ENCODE measurements at regions not wholly inside any gene's neighbourhood (a gene's known extent, or its start where the extent isn't known, plus 50 kb on each side); places are given as distances from the start of the nearest gene placed in this dataset.
A peak's percentile ranks its signal among the peaks of the same experiment; 100 is the strongest.
"Not testable (repeated sequence)": the region's sequence is repeated elsewhere in the genome, so short reads cannot be mapped to it uniquely, and the experiment has no call there.

DNA sequence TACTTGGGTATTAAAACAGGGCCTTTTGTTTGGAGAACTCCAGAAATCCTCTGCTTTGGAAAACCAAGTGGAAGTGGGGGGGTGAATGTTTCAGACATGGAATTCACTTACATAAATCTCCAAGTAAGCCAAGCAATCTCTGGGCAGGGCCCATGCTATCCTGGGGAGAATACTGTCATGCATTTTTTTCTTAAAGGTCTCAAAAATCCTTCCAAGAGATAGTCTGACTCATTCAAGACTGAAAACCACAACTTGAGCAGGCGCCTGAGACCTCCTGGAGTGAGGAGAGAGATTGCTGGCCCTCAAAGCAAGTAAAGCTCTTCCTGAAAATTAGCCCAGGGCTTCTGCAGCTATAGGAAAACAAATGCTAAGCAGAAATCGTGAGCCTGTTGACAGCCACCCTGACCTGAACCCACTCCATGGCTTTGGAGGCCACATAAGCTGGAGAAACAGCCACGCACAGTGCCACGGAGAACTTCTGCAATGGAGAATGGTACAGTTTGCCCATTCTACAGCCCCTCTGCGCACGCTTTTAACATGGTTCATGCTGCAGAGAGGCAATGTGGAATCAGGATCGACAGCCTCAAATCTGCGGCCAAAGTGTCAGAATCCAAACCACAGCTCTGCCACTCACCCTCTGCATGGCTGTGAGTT, 203.1 kb upstream of the AUTS2 start:
- no peak for DNase-seq

DNA sequence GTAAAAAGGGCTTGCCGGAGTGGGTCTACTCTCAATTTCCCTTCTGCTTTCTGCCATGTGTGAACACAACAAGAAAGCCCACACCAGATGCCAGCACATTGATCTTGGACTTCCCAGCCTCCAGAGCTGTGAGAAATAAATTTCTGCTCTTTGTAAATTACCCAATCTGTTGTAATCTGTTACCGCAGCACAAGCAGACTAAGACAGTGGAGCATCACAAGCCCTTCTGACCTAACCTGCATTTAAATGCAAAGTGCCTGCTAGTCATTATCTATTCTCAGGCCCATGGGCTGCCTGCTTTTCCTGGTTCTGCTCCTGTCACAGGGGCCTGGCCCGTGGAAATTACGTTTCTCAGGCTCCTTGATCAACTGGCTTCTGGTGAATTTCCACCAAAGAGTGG, 199.3 kb upstream of the AUTS2 start:
- DNase-seq: no peak

DNA sequence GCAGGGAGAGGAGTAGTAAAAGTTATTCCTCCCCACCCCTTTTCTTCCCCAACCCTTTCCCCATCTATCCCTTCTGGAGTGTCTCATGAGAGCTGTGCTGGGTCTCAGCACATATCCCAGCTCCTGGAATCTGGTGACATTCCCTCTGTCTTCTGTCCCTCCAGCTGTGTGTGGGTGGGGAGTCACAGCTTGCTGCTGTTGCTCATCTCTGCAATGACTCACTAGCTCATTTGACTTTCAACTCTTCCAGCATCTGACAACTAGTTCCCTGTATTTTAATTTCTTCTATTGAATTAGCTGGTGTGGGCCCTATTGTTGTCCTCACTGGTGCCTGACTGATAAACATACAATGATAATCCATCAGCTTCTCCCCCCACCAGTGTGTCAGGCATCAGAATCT, 198.9 kb upstream of the AUTS2 start:
- no peak for DNase-seq

DNA sequence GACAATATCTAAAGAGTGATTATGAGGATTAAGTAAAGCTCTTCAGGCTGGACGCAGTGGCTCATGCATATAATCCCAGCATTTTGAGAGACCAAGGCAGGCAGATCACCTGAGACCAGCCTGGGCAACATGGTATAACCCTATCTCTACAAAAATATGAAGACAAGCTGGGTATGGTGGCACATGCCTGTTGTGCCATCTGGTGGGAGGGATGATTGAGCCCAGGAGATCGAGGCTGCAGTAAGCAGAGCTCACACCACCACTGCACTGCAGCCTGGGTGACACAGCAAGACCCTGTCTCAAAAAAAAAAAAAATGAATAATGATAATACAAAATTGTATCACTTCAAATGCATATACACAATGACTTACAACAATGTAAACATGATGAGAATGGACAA, 195.6 kb upstream of the AUTS2 start:
- DNase-seq: no peak

DNA sequence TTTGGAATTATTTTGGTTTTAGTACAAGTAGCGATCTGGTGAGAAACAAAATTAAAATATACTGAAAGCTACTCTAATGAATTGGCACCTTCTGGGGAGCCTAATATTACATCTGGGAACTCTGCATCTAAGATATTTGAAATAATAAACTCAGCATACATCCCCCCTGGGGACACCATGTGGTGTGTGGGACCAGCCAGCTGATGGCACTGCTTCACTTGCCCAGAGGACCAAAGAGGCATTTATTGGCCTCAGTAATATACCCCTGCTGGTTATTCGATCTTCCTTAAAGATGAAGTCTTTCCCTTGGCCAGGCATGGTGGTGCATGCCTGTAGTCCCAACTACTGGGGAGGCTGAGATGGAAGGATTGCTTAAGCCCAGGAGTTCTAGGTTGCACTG, 195.1 kb upstream of the AUTS2 start:
- peak in 1 of 2 experiments; percentile 18 for DNase-seq

DNA sequence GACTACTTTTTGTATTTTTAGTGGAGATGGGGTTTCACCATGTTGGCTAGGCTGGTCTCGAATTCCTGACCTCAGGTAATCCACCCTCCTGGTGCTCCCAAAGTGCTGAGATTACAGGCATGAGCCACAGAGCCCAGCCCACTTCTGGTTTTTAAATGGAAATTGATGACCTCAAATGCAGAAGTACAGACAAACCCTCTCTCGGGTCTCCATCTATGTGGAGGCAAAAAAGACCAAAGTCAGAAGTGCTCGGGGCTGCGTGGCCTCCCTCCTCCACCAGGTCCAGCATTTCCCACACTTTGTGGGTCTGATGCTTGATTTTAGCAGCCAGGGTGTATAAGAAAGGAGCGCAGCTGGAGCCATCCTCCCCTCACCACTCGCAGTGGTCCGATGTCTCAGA, 187.3 kb upstream of the AUTS2 start:
- no peak for DNase-seq

DNA sequence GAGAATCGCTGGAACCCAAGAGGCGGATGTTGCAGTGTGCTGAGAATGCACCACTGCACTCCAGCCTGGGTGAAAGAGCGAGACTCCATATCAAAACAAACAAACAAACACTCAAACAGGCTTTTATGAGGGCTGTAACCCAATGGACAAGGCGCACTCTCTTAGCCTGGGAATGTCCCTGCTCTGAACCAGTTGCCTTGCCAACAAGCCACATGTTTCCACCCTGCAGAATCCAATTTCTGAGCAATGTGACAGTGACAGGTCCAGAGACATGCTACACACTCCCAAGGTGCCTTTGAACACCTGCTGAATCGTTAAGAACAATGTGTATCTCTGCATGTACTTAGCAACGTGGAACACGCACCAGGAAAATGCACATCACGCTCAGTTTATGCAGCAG, 186.8 kb upstream of the AUTS2 start:
- no peak for DNase-seq

DNA sequence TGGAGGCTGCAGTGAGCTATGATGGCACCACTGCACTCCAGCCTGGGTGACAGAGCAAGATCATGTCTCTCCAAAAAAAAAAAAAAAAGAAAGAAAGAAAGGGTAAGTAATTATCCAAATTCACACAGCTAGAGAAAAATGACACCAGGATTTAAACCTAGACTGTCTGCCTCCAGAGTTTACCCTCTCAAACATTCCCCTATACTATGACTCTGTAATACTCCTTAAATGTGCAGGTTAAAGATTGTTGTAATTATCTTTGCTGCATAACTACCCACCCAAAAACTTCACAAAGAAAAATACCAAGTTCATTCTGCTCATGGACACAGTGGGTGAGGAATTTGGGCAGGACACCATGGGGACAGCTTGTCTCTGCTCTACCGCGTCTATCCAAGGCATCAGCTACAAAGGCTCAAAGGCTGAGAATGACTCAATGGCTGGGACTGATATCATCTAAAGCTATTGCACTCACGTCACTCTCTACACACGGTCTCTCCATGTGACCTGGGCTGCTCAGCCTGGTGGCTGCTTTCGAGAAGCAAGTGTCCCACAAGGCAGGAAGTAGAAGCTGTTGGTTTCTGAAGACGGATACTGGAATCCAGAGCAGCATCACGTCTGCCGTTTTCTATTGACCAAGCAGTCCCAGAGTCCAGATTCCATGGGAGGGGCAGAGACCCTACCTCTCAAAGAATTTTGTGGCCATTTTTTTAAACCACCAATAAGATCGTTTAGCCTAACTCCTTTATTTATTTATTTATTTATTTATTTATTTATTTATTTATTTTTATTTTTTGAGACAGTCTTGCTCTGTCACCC, 185.7 kb upstream of the AUTS2 start:
- DNase-seq: peak in 1 of 2 experiments; percentile 25

DNA sequence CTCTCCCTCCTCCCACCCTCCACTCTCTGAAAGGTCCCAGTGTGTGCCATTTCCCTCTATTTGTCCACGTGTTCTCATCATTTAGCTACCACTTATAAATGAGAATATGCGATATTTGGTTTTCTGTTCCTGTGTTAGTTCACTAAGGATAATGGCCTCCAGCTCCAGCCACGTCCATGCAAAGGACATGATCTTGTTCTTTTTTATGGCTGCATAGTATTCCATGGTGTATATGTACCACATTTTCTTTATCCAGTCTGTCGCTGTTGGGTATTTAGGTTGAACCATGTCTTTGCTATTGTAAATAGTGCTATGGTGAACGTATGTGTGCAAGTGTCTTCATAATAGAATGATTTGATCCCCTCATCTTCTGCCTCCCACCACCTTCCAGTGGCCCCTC, 183.7 kb upstream of the AUTS2 start:
- no peak for DNase-seq

DNA sequence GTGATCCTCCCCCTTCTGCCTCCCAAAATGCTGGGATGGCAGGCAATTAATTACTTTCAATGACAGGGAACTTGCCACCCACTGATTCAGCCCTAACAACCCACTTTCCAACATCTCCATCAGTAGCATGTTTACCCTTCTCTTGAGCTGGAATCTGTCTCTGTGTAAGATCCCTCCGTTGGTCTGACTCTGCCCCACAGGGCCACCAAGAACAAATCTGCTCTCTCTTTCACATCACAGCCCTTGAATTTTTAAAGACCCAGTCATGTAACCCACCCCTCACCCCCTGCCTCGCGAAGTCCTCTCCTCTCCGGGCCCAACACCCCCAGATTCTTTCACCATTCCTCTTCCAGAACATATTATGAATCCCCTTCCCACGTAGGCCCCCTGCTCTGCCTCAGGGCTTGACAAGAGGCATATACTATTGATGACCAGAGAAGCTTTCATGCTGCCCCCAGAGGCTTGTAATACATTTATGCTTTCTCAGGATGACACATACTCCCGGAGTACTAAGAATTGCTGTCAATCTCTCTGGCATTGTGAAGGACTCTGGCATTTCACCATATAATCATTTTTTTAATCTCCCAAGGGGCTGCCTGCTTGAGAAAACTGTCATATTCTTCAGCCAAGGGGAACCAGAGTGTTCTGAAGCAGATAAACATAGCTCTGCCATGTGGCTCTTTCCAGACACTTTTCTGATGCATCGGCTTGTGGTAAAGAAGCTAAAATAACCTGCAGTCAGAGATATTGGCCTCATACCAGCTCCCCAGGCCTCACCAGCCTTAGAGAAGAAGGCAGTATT, 179.2 kb upstream of the AUTS2 start:
- DNase-seq: no peak

DNA sequence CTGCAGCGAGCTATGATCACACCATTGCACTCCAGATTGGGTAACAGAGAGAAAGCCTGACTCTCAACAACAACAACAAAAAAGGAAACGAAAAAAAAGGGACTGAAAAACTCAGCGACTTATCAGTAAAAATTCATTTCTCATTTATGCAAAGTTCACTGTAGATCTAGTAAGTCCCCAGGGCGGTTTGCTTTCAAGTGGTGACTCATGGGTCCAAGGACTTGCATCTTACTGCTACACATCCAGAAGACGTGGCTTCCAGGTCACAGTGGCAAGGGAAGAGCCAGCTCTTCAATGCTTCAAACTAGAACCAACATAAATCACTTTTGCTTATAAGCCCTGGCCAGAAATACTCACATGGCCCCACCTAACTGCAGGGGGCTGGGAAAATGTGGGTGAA, 178.3 kb upstream of the AUTS2 start:
- no peak for DNase-seq

DNA sequence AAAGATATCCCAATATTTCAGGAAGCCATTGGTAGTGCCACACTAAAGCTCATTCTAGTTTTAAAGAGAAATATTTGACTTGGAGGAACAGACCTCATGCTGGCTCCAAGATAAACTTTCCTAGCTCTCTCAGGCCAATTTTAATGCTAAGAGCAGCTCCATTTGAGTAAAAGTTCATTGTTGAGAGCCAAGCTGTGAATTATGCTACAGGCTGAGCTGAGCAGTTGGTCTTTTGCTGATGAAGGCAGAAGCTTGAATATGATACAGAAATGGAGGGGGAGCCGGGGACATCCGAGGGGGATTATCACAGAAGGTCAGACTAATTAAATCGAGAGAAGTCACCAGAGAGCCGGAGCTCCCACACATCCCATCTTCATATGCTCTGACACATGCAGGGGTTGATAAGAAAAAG, 175.7 kb upstream of the AUTS2 start:
- DNase-seq: no peak

DNA sequence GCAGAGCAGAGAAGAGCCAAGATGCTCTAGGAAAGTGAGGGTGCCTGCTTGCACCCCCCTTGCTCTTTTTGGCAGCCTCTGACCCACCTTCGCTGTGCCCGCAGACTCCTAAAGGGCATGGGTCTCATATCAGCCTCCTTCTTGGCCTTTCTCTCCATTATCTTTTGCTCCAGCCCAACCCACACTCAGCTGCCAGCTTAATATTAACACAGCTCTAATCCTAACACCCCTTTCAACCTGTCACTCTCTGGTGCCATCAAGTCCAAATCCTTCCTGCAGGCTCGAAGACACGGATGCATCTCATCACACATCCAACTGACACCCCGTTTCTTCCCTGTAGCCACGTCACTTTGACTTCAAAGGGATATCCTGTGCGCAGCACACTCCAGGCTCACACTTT, 171.6 kb upstream of the AUTS2 start:
- no peak for DNase-seq

DNA sequence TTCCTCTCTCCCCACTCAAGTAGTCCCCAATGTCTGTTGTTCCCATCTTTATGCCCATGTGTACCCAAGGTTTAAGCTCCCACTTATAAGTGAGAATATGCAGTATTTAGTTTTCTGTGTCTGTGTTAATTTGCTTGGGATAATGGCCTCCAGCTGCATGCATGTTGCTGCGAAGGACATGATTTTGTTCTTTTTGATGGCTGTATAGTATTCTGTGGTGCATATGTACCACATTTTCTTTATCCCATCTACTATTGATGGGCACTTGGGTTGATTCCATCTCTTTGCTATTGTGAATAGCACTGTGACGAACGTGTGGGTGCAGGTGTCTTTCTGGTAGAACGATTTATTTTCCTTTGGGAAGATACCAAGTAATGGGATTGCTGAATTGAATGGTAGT, 170.2 kb upstream of the AUTS2 start:
- DNase-seq: no peak

DNA sequence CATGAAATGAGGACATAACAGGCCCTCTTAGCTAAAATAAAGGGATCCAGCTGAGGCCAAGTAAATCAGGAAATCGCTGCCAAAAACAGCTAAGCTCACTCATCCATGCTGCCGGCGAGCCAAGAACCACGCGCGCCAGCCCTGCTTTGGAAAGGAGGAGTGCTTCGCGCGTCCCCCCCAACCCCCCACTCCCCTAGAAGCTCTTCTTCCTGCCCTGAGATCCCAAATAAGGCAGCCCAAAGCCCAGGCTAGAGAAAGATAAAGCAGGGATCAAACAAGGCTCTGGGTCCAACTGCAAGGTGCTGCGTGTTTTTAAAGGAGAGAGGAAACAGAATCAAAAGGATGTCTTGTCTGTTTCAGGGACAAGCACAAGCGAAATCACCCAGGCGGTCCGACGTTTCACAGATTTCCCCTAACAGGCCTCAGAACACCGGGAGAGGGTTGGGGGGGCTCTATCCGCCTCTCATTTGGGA, 168.3 kb upstream of the AUTS2 start:
- DNase-seq: no peak

DNA sequence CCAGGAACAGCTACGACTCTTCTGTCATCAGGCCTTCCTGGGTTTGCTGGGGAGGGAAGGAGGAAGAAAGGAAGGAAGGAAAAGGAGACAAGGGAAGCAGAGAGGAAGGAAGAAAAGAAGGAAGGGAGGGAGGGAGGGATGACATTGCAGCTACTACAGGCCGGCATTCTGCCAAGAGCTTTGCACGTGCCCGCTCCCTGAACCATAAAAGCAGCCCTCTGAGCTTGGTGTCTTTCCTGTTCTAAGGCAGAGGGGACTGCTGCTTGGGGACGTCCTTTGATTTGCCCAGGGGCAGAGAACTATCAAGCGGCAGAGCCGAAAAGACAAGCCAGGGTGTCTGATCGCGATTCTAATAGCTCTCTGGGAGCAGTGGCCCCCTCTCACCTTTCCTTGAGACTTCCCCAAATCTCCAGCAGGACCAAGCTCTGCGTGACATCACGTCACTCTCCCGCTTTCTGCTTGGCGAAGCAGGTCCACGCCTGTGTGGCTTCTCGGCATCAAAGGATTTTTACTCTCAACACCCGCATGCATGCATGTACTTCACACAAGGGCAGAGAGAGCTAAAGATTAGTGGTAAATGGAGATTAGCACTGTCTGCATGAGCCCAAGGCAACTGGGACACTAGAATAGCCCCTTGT, 167.8 kb upstream of the AUTS2 start:
- DNase-seq: peak; percentile 25 to 31

DNA sequence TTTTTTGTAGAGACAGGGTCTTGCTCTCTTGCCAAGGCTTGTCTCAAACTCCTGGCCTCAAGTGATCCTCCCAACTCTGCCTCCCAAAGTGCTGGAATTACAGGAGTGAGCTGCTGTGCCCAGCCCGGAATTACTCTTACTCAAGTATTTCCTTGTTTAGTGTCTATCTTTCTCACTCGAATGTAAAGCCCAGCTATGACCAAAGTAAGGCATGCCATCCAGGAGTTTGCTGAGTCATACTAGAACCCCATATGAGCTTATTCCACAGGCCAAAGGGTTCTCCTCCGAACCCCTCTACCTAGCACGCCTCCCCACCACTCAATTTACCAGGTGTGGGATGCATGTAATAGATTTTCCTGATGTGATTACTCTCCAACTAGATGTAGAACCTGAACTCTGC, 166.6 kb upstream of the AUTS2 start:
- no peak for DNase-seq

DNA sequence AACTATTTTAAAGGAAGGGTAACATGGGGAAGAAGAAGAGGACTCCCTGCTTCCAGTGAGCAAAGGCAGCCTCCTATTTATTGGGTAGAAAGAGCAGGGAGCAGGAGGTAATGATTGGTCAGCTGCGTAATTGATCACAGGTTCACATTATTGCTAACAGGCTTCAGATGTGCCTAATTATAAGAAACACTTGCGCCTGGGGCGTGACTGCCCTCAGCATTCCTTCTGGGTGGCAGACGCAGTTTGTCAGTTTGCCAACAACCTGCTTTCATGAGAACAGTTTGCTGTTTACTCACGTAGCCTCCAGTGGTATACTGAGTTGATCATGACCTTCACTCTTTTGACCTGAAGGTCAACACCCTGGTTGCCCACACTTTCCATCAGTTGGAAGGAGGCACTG, 166.0 kb upstream of the AUTS2 start:
- DNase-seq: not testable (repeated sequence)

DNA sequence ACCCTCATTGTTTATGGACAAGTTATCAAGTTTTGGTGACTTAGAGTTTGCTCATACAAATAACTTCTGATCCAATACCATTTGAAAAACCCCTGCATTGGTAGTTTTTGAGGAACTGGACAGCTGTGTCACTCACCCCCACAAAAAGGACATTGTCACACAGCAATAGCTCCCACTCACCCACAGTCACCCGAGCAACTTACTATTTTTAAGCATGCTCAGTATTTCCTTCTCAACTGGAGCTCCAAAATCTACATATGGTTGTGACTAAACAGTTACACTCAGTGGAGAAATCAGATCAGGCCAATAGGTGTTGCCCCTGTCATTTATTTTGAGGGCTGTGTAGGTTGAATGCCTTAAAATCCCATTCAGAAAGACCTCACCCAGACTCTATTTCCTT, 165.2 kb upstream of the AUTS2 start:
- DNase-seq: no peak

DNA sequence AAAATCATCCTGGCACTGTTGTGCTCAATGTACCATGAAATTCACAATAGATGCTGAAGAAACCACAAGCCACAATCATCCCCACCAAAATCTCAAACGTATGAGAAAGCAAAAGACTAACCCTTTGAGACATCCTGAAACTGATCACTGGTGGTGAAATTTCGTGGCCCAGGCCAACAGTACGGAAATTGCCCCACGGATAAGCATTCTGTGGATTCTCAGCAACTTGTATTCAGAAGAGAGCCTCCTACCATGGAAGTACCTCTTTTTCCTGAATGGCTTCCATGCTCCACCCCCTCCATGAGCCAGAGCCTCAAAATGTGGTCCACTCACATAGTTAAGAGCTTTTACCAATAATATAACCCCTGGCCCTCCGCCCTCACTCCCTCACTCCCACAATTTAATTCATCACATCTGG, 163.9 kb upstream of the AUTS2 start:
- DNase-seq: no peak

DNA sequence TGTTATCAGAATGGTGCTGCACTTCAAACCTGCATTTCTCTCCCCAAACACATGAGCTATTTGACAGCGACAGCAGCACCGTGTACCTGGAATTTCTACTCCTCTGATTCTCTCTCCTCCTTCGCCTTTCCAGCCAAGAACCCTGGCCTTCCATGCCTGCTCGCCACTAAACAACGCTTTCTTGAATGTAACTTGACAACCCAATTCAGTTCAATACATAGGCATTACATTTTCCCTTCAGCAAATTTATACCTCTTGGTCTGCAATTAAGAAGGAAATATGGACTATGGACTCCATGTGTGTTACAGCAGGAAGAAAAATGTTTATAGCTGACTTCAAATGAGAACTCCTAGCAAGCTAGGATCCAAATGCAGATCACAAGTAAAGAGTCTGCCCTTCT, 162.6 kb upstream of the AUTS2 start:
- no peak for DNase-seq

DNA sequence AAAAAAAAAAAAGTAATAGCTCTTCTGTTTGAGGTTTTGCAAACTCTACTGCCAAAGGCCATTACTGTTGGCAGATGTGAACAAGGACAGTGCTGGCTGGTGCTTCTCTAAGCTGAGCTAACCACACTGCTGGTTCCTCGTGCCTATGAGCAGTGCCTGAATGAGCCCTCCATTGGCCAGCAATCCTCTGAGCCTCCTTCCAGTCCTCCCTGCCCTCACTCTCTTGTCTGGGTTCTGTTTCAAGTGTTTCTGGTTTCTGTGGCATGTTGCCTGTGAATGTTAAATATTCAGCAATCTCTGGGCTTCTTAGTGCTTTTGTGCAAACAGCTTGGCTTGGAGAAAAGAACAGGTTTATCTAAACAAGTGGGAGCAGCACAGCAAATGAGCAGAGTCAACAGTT, 161.3 kb upstream of the AUTS2 start:
- no peak for DNase-seq

Measured in SHP77 (cell line).